Heart left ventricle (tissue), 16 donors: ENCODE measurements at regions not wholly inside any gene's neighbourhood (a gene's known extent, or its start where the extent isn't known, plus 50 kb on each side); places are given as distances from the start of the nearest gene placed in this dataset.

Source experiments
- ATAC-seq, 4 donors: fragments of 200-7000 bp; cut with Tn5 transposase; one replicate each; pipeline ENCODE4 v1.9.1; 2020 to 2022; ENCODE audit warnings: moderate library complexity in 4 of 4, mild to moderate bottlenecking in 3 of 4, moderate number of reproducible peaks in 1 of 4
- DNase-seq, 5 donors: peaks; one replicate each; pipeline ENCODE4 v3.0.0-alpha.2; 2020
- H3K27ac ChIP-seq, 12 donors: fragments of 200-600 bp; sonication (generic) in 4 of 12; one replicate each; pipeline versions ENCODE4 v1.5.0 to v1.8.0; 2016 to 2022; ENCODE audit warnings: mild to moderate bottlenecking in 2 of 12
- H3K27me3 ChIP-seq, 9 donors: fragments of 200-600 bp; sonication (generic) in 2 of 9; one replicate each; pipeline versions ENCODE4 v1.5.1 to v1.8.0; 2016 to 2022; ENCODE audit warnings: mild to moderate bottlenecking in 3 of 9
- H3K36me3 ChIP-seq, 9 donors: fragments of 200-600 bp; sonication (generic) in 2 of 9; one replicate each; pipeline versions ENCODE4 v1.5.0 to v1.8.0; 2018 to 2022; ENCODE audit warnings: mild to moderate bottlenecking in 2 of 9
- H3K4me1 ChIP-seq, 12 donors: fragments of 200-600 bp; sonication (generic) in 4 of 12; one replicate each; pipeline versions ENCODE4 v1.5.0 to v1.8.0; 2016 to 2022; ENCODE audit warnings: mild to moderate bottlenecking in 3 of 12
- H3K4me3 ChIP-seq, 12 donors: fragments of 200-600 bp; sonication (generic) in 4 of 12; one replicate each; pipeline versions ENCODE4 v1.5.0 to v1.8.0; 2017 to 2022; ENCODE audit warnings: mild to moderate bottlenecking in 9 of 12, moderate library complexity in 4 of 12
- H3K9me3 ChIP-seq, 12 donors: fragments of 200-600 bp; sonication (generic) in 4 of 12; one replicate each; pipeline versions ENCODE4 v1.5.0 to v1.8.0; 2016 to 2022; ENCODE audit warnings: mild to moderate bottlenecking in 1 of 12
- POLR2A ChIP-seq, 2 donors: fragments of 450-650 bp; IDR thresholded peaks; one replicate each; pipeline ENCODE4 v1.6.1; 2017; ENCODE audit warnings: antibody characterized with exemption in 2 of 2, mild to moderate bottlenecking in 2 of 2, moderate library complexity in 2 of 2
- WGBS, 4 donors: extraction: QIAGEN DNeasy Blood & Tissue Kit in 2 of 4; methylation state at CpG; one replicate each; pipeline versions ENCODE4 v1.1.5 to v1.1.7; 2013 to 2018; 5-methylcytosine and 5-hydroxymethylcytosine counted together
- intact Hi-C, 10 donors: fragments of 100-400 bp; cut with DNase I; formaldehyde crosslinking; loops; one replicate each; pipeline versions ENCODE4 v1.11.1 to v1.14.2; 2022
- TF ChIP-seq, protein P1 (sequence below), 12 donors: fragments of 200-600 bp; sonication (generic) in 4 of 12; IDR thresholded peaks; one replicate each; pipeline versions ENCODE4 v1.5.0 to v1.8.0; 2018 to 2022; ENCODE audit warnings: antibody characterized with exemption in 12 of 12, mild to moderate bottlenecking in 5 of 12
- donor health status: ischemic (EF 13 %, LVEDD 7.1; RV severe dilation, severe dysfunction).
- donor health status: healthy with polysubstance abuse.
- donor health status: DM: no; HTN: yes; CAD: no.
- donor health status: DM: no; HTN: no; CAD: no.
- donor health status: ischemic (EF 25% LVEDD 6.9; RV normal size, moderate dysfunction).
- donor health status: ischemic (EF 25% LVEDD 5.7; RV mildly dilated, moderate dysfunction).
- donor health status: healthy.
- donor health status: DM: yes; HTN: yes; CAD: no.
- donor health status: ischemic (EF 35%, LVEDD 5.7; RV mildly dilated, moderate dysfunction).
- donor health status: nonischemic (EF 11% LVEDD 7.7; RV severe dilation, severe dysfunction).
- donor health status: DM: yes; HTN: yes; CAD: no.
- donor health status: PGD.
- donor health status: ischemic (EF 29% LVEDD 5.4; RV normal size, mild dysfunction).
- donor health status: nonischemic (EF 23%, LVEDD 6.1; RV moderate dilation, normal function).

DNA sequence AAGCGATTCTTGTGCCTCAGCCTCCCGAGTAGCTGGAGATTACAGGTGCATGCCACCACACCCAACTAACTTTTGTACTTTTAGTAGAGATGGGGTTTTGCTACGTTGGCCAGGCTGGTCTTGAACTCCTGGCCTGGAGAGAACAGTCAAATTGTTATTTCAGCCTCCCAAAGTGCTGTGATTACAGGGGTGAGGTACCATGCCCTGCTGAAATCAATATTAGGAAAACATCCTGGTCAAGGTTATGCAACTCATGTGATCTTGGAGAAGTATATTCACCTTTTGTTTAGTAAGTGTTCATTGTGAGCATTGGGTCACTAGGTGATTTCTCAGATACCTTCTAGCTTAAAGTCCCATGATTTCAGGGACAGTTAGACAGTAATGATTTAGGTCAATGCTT, 167.8 kb downstream of the AASDH start:
- no peaks in the 10 kb centered on the region for H3K27me3 ChIP-seq
- DNase-seq (no peak), ATAC-seq (no peak)
- H3K4me3 ChIP-seq = no peak overlapping the region
- WGBS, 4 donors = 83 to 94% (median 91%) methylated on average over 3 of the region's 3 CpGs
- no peak overlapping the region for H3K27ac ChIP-seq
- H3K4me1 ChIP-seq = no peaks in the 10 kb centered on the region
- no peak for TF ChIP-seq POLR2A (IDR thresholded peaks at IDR 0.05)
- TF ChIP-seq, protein P1, sequence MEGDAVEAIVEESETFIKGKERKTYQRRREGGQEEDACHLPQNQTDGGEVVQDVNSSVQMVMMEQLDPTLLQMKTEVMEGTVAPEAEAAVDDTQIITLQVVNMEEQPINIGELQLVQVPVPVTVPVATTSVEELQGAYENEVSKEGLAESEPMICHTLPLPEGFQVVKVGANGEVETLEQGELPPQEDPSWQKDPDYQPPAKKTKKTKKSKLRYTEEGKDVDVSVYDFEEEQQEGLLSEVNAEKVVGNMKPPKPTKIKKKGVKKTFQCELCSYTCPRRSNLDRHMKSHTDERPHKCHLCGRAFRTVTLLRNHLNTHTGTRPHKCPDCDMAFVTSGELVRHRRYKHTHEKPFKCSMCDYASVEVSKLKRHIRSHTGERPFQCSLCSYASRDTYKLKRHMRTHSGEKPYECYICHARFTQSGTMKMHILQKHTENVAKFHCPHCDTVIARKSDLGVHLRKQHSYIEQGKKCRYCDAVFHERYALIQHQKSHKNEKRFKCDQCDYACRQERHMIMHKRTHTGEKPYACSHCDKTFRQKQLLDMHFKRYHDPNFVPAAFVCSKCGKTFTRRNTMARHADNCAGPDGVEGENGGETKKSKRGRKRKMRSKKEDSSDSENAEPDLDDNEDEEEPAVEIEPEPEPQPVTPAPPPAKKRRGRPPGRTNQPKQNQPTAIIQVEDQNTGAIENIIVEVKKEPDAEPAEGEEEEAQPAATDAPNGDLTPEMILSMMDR (IDR thresholded peaks at IDR 0.05) = no peak
- intact Hi-C loops = no loop called here
- H3K36me3 ChIP-seq = no peaks in the 10 kb centered on the region
- H3K9me3 ChIP-seq = no peaks in the 10 kb centered on the region

DNA sequence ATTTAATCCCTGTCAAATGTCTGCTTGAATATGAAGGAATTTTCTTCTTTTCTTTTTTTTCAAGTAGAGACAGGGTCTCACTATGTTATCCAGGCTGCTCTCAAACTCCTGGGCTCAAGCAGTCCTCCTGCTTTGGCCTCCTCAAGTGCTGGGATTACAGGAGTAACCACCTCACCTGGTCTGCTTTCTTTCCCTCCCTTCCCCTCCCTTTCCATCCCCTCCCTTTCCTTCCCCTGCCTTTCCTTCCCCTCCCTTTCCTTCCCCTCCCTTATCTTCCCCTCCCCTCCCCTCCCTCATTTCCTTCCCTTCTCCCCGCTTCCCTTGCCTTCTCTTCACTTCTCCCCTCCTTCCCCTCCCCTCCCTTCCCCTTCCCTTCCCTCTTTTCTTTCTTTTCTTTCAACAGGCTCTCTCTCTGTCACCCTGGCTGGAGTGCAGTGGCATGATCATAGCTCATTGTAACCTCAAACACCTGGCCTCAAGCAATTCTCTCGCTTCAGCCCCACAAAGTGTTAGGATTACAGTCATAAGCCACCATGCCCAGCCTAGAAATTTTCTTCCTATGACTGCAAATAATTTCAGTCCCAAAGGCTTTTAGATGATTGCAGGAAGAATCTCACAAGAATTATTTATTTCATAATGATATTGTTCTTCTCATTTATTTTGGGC, 168.9 kb downstream of the AASDH start:
- TF ChIP-seq, protein P1 (IDR thresholded peaks at IDR 0.05) = no peak
- TF ChIP-seq POLR2A (IDR thresholded peaks at IDR 0.05) = no peak
- no peaks in the 10 kb centered on the region for H3K9me3 ChIP-seq
- DNase-seq (no peak), ATAC-seq (no peak)
- intact Hi-C loops = no loop called here
- no peaks in the 10 kb centered on the region for H3K36me3 ChIP-seq
- H3K4me1 ChIP-seq = no peaks in the 10 kb centered on the region
- 71 to 80% (median 77%) methylated on average over 2 of the region's 2 CpGs for WGBS, 4 donors
- H3K27me3 ChIP-seq = no peaks in the 10 kb centered on the region
- no peak overlapping the region for H3K4me3 ChIP-seq
- H3K27ac ChIP-seq = no peak overlapping the region

DNA sequence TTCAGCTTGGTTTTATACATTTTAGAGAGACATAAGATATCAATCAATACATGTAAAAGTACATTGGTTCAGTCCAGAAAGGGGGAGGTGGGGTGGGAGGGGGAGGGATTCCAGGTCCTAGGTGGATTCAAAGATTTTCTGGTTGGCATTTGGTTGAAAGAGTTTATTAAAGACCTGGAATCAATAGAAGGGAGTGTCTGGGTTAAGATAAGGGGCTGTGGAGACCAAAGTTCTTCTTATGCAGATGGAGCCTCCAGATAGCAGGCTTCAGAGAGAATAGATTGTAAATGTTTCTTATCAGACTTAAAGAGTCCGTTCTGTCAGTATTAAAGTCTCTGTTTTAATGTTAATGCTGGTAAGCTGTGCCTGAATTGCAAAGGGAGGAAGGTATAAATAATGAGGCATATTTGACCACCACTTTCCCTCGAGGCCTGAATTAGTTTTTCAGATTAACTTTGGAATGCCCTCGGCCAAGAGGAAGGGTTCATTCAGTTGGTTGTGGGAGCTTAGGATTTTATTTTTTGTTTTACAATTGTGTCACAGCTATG, 169.9 kb downstream of the AASDH start:
- Histone ChIP-seq H3K27ac (no peak overlapping the region), H3K36me3 (no peaks in the 10 kb centered on the region), H3K4me1 (no peaks in the 10 kb centered on the region), H3K9me3 (no peaks in the 10 kb centered on the region), H3K27me3 (no peaks in the 10 kb centered on the region), H3K4me3 (no peak overlapping the region)
- TF ChIP-seq, protein P1 (IDR thresholded peaks at IDR 0.05) = no peak
- TF ChIP-seq POLR2A (IDR thresholded peaks at IDR 0.05) = no peak
- DNase-seq = no peak
- ATAC-seq = no peak
- intact Hi-C loops = no loop called here
- WGBS, 4 donors = 56 to 78% (median 74%) methylated on average over 3 of the region's 3 CpGs

DNA sequence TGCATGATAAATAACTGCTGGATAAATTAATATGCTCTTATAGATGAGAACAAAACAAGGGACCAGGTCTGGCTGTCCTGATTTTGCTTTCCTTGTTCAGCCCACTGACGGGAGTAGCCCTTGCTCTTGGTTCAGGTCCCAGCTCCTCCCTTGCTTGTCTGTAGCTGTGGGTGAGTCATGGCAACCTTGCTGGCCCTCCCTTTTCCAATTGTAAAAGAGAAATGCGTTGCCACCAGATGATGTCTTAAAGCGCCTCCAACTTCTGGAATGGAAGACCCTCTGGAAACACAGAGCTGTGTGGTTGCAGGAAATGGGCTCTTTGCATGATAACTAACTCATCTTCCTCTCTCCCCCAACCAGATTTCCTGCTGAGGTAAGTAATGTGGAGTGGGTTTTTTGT, 171.4 kb downstream of the AASDH start:
- 42 to 71% (median 50%) methylated on average over 3 of the region's 3 CpGs for WGBS, 4 donors
- no peaks in the 10 kb centered on the region for H3K36me3 ChIP-seq
- TF ChIP-seq, protein P1 (IDR thresholded peaks at IDR 0.05) = no peak
- no peak for TF ChIP-seq POLR2A (IDR thresholded peaks at IDR 0.05)

More for the DNA sequence above, 171.4 kb downstream of the AASDH start:
- Histone ChIP-seq H3K4me1 (no peaks in the 10 kb centered on the region), H3K4me3 (no peak overlapping the region), H3K9me3 (peaks cover 0 to 10% (median 2%) of the 10 kb centered on the region in 12 donors), H3K27me3 (no peaks in the 10 kb centered on the region), H3K27ac (no peak overlapping the region)
- DNase-seq (peak in 1 of 5 donors; percentile 11), ATAC-seq (peak in 1 of 4 donors; percentile 60)
- intact Hi-C loops = no loop called here
